ENCODE measurements at regions not wholly inside any gene's neighbourhood (a gene's known extent, or its start where the extent isn't known, plus 50 kb on each side); places are given as distances from the start of the nearest gene placed in this dataset.
"Not testable (repeated sequence)": the region's sequence is repeated elsewhere in the genome, so short reads cannot be mapped to it uniquely, and the experiment has no call there.

- not testable (repeated sequence) for H3K27me3 ChIP-seq (ENCODE audit: control insufficient read depth in 3 of 3, insufficient read depth in 3 of 3, low read length in 2 of 3); ATAC-seq (ENCODE audit: insufficient read depth, low FRiP score); H3K36me3 ChIP-seq (ENCODE audit: control insufficient read depth in 4 of 4, insufficient read depth in 4 of 4, low read length in 4 of 4); H3K27ac ChIP-seq (ENCODE audit: low read depth in 1 of 2, low read length in 1 of 2); H3K9me3 ChIP-seq (ENCODE audit: control insufficient read depth in 4 of 4, insufficient read depth in 3 of 4, low read length in 3 of 4); H3K4me1 ChIP-seq (ENCODE audit: control insufficient read depth in 5 of 5, insufficient read depth in 5 of 5, low read length in 5 of 5); H3K4me3 ChIP-seq; DNase-seq; H3K9ac ChIP-seq (ENCODE audit: insufficient read depth in 1 of 2, low read length in 2 of 2)
- WGBS, 2 donors, result 91 to 94% methylated on average over 46 to 52 of the region's 52 CpGs
Observed at GRCh38 chr14:105600195-105600938, 74.0 kb downstream of the TMEM121 start.

GRCh38 chr14:105600939-105601359 lies 74.6 kb downstream of the TMEM121 start:
- Histone ChIP-seq H3K9ac (ENCODE audit: insufficient read depth in 1 of 2, low read length in 2 of 2) (no peak overlapping the region), H3K4me1 (ENCODE audit: control insufficient read depth in 5 of 5, insufficient read depth in 5 of 5, low read length in 5 of 5) (peaks cover 0 to 4% (median 0%) of the 10 kb centered on the region in 5 donors), H3K36me3 (ENCODE audit: control insufficient read depth in 4 of 4, insufficient read depth in 4 of 4, low read length in 4 of 4) (no peaks in the 10 kb centered on the region), H3K27me3 (ENCODE audit: control insufficient read depth in 3 of 3, insufficient read depth in 3 of 3, low read length in 2 of 3) (no peaks in the 10 kb centered on the region), H3K4me3 (no peak overlapping the region), H3K27ac (ENCODE audit: low read depth in 1 of 2, low read length in 1 of 2) (no peak overlapping the region), H3K9me3 (ENCODE audit: control insufficient read depth in 4 of 4, insufficient read depth in 3 of 4, low read length in 3 of 4) (peaks cover 0 to 5% (median 0%) of the 10 kb centered on the region in 4 donors)
- DNase-seq (no peak), ATAC-seq (ENCODE audit: insufficient read depth, low FRiP score) (no peak)
- no peak for TF ChIP-seq CTCF (IDR thresholded peaks at IDR 0.05; ENCODE audit: control extremely low read depth, extremely low read depth)
- WGBS, 2 donors, result 86 to 87% methylated on average over 19 of the region's 19 CpGs

- peaks cover 0 to 4% (median 0%) of the 10 kb centered on the region in 5 donors for H3K4me1 ChIP-seq (ENCODE audit: control insufficient read depth in 5 of 5, insufficient read depth in 5 of 5, low read length in 5 of 5)
- no peak for DNase-seq
- H3K27me3 ChIP-seq (ENCODE audit: control insufficient read depth in 3 of 3, insufficient read depth in 3 of 3, low read length in 2 of 3), result no peaks in the 10 kb centered on the region
- no peaks in the 10 kb centered on the region for H3K36me3 ChIP-seq (ENCODE audit: control insufficient read depth in 4 of 4, insufficient read depth in 4 of 4, low read length in 4 of 4)
- 87 to 93% methylated on average over 20 of the region's 20 CpGs for WGBS, 2 donors
- ATAC-seq (ENCODE audit: insufficient read depth, low FRiP score), result no peak
- no peak overlapping the region for H3K9ac ChIP-seq (ENCODE audit: insufficient read depth in 1 of 2, low read length in 2 of 2)
- H3K9me3 ChIP-seq (ENCODE audit: control insufficient read depth in 4 of 4, insufficient read depth in 3 of 4, low read length in 3 of 4), result peaks cover 0 to 5% (median 0%) of the 10 kb centered on the region in 4 donors
- no peak for TF ChIP-seq CTCF (IDR thresholded peaks at IDR 0.05; ENCODE audit: control extremely low read depth, extremely low read depth)
- H3K27ac ChIP-seq (ENCODE audit: low read depth in 1 of 2, low read length in 1 of 2), result no peak overlapping the region
- H3K4me3 ChIP-seq, result no peak overlapping the region
Observed at GRCh38 chr14:105601360-105602242, 75.2 kb downstream of the TMEM121 start.

- no peaks in the 10 kb centered on the region for H3K36me3 ChIP-seq (ENCODE audit: control insufficient read depth in 4 of 4, insufficient read depth in 4 of 4, low read length in 4 of 4)
- H3K4me1 ChIP-seq (ENCODE audit: control insufficient read depth in 5 of 5, insufficient read depth in 5 of 5, low read length in 5 of 5), result peaks cover 0 to 4% (median 0%) of the 10 kb centered on the region in 5 donors
- H3K9ac ChIP-seq (ENCODE audit: insufficient read depth in 1 of 2, low read length in 2 of 2), result no peak overlapping the region
- H3K9me3 ChIP-seq (ENCODE audit: control insufficient read depth in 4 of 4, insufficient read depth in 3 of 4, low read length in 3 of 4), result peaks cover 0 to 5% (median 0%) of the 10 kb centered on the region in 4 donors
- WGBS, 2 donors, result 89 to 91% methylated on average over 9 of the region's 9 CpGs
- H3K27ac ChIP-seq (ENCODE audit: low read depth in 1 of 2, low read length in 1 of 2), result no peak overlapping the region
- TF ChIP-seq CTCF (IDR thresholded peaks at IDR 0.05; ENCODE audit: control extremely low read depth, extremely low read depth), result no peak
- no peaks in the 10 kb centered on the region for H3K27me3 ChIP-seq (ENCODE audit: control insufficient read depth in 3 of 3, insufficient read depth in 3 of 3, low read length in 2 of 3)
- no peak for DNase-seq
- H3K4me3 ChIP-seq, result no peak overlapping the region
- ATAC-seq (ENCODE audit: insufficient read depth, low FRiP score), result no peak
Observed at GRCh38 chr14:105602243-105602750, 75.9 kb downstream of the TMEM121 start.
